ENCODE measurements at regions not wholly inside any gene's neighbourhood (a gene's known extent, or its start where the extent isn't known, plus 50 kb on each side); places are given as distances from the start of the nearest gene placed in this dataset.

DNA sequence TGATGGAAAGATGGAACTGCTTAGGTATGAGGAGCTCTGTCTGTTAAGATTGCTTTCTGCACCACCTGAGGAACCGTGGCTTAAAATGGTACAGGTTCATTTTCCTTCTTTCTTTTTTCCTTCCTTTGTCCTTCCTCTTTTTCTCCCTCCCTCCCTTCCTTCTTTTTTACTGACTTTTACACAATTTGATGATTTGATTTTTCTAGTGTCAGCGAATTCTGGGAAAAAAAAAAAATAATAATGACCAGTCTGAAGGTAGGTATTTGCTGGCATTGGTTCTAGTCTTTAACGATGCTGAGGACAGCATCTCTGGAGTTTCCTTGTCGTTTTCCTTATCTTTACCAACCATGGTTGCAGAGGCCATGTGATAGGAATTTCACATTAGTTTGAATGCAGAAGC, 613.5 kb downstream of the EDEM1 start:
- no peaks in the 10 kb centered on the region for H3K27me3 ChIP-seq
- DNase-seq: no peak
- intact Hi-C loops (cut with DNase I): no loop called here
- WGBS, 3 donors: 67 to 78% (median 77%) methylated on average over 4 of the region's 4 CpGs
- H3K4me3 ChIP-seq: no peak overlapping the region
- H3K27ac ChIP-seq: no peak overlapping the region
- no peaks in the 10 kb centered on the region for H3K36me3 ChIP-seq
- TF ChIP-seq EP300 (IDR thresholded peaks at IDR 0.05): no peak
- no peak for TF ChIP-seq POLR2A (IDR thresholded peaks at IDR 0.05)
- TF ChIP-seq, protein P1, sequence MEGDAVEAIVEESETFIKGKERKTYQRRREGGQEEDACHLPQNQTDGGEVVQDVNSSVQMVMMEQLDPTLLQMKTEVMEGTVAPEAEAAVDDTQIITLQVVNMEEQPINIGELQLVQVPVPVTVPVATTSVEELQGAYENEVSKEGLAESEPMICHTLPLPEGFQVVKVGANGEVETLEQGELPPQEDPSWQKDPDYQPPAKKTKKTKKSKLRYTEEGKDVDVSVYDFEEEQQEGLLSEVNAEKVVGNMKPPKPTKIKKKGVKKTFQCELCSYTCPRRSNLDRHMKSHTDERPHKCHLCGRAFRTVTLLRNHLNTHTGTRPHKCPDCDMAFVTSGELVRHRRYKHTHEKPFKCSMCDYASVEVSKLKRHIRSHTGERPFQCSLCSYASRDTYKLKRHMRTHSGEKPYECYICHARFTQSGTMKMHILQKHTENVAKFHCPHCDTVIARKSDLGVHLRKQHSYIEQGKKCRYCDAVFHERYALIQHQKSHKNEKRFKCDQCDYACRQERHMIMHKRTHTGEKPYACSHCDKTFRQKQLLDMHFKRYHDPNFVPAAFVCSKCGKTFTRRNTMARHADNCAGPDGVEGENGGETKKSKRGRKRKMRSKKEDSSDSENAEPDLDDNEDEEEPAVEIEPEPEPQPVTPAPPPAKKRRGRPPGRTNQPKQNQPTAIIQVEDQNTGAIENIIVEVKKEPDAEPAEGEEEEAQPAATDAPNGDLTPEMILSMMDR (IDR thresholded peaks at IDR 0.05): no peak
- no peaks in the 10 kb centered on the region for H3K4me1 ChIP-seq (ENCODE audit: insufficient read depth)
- H3K9me3 ChIP-seq: no peaks in the 10 kb centered on the region

DNA sequence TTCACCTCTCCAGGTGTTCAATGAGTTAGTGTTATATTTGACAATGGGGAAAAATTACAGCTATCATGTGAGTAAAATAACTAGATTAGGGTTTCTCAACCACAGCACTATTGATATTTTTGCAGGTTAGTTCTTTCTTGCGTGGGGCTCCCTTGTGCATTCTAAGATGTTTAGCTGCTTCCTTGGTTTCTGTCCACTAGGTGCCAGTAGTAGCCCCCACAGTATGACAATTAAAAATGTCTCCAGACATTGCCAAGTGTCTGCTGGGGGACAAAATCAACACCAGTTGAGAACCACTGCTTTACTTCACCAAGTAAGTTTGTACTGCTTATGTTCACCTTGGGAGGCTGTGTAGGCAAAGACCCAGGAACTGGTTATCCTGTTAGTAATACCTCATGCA, 618.7 kb downstream of the EDEM1 start:
- Histone ChIP-seq H3K4me3 (no peak overlapping the region), H3K9me3 (no peaks in the 10 kb centered on the region), H3K4me1 (ENCODE audit: insufficient read depth) (no peaks in the 10 kb centered on the region), H3K36me3 (no peaks in the 10 kb centered on the region), H3K27ac (no peak overlapping the region), H3K27me3 (no peaks in the 10 kb centered on the region)
- no peak for DNase-seq
- intact Hi-C loops (cut with DNase I): no loop called here
- 85 to 95% (median 89%) methylated on average over 1 of the region's 1 CpG for WGBS, 3 donors
- TF ChIP-seq EP300 (IDR thresholded peaks at IDR 0.05): no peak
- TF ChIP-seq POLR2A (IDR thresholded peaks at IDR 0.05): no peak
- TF ChIP-seq, protein P1 (IDR thresholded peaks at IDR 0.05): no peak

DNA sequence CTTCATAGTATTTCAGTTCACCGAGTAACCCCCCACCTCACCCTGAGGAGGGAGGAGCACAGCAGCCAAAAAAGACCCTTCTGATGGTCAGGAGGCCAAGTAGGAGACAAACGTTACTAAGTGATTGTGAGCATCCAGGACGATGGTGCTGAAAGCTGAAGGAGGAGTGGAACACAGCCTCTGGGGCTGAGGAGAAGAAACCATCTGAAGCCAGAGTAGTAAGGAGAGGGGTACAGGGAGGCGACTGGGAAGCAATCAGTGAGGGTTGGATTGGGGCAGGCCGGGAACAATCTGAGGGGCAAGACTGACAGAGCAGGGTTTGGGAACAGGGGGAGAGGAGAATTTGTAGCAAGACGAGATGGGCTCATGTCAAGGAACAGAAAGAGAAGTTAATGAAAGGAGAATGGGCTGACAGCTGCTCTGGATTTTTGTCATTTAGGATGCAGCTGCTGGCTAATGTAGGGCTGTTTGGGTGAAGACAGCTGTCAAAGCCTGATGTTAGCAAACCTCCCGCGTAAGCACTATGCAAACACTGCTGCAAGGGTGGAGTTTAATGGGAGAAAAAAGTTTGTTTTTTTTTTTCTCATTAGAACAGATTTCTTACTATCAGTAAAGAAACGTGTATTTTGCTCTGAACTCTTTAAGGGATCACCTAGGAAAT, 622.2 kb downstream of the EDEM1 start:
- H3K4me3 ChIP-seq: no peak overlapping the region
- intact Hi-C loops (cut with DNase I): no loop called here

DNA sequence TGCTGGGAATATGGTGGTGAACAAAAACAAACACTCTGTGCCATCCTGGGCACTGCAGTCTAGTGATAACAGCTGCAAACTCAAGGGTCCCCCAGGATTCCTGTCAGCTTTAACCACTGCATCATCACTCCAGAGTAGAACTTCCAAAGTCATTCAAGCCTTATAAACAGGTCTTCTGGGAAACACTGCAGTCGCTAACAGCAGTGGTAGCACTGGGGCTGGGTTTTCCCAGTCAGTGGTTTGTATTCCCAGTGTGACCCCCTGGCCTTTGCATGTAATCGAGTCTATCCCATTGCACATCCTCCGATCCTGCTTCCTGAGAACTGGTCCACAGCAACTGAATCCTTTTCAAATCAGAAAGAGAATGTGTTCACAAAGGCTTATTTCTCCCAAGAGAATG, 623.5 kb downstream of the EDEM1 start:
- WGBS, 3 donors: 82 to 88% (median 87%) methylated on average over 3 of the region's 3 CpGs
- TF ChIP-seq POLR2A (IDR thresholded peaks at IDR 0.05) (no peak), EP300 (IDR thresholded peaks at IDR 0.05) (no peak)
- TF ChIP-seq, protein P1 (IDR thresholded peaks at IDR 0.05): no peak
- H3K27me3 ChIP-seq: no peaks in the 10 kb centered on the region
- intact Hi-C loops (cut with DNase I): no loop called here
- no peak overlapping the region for H3K4me3 ChIP-seq
- no peaks in the 10 kb centered on the region for H3K9me3 ChIP-seq
- no peak overlapping the region for H3K27ac ChIP-seq
- H3K4me1 ChIP-seq (ENCODE audit: insufficient read depth): no peaks in the 10 kb centered on the region
- no peaks in the 10 kb centered on the region for H3K36me3 ChIP-seq
- no peak for DNase-seq

More for the DNA sequence above, 622.2 kb downstream of the EDEM1 start:
- Histone ChIP-seq H3K4me1 (ENCODE audit: insufficient read depth) (no peaks in the 10 kb centered on the region), H3K9me3 (no peaks in the 10 kb centered on the region), H3K27ac (no peak overlapping the region), H3K36me3 (no peaks in the 10 kb centered on the region), H3K27me3 (no peaks in the 10 kb centered on the region)
- DNase-seq: no peak
- TF ChIP-seq, protein P1 (IDR thresholded peaks at IDR 0.05): no peak
- TF ChIP-seq EP300 (IDR thresholded peaks at IDR 0.05) (no peak), POLR2A (IDR thresholded peaks at IDR 0.05) (no peak)
- 35 to 47% (median 40%) methylated on average over 9 of the region's 9 CpGs for WGBS, 3 donors
